GM12878 (cell line): ENCODE measurements at regions not wholly inside any gene's neighbourhood (a gene's known extent, or its start where the extent isn't known, plus 50 kb on each side); places are given as distances from the start of the nearest gene placed in this dataset.

Source experiments
- ATAC-seq: fragments of 200-7000 bp; cut with Tn5 transposase; 3 replicates; pipeline ENCODE4 v1.9.1; 2020; ENCODE audit warnings: mild to moderate bottlenecking, moderate library complexity
- BruUV-seq: library from RNA; stranded (reverse); fragments of 400-500 nt; replicated peaks from 2 replicates; lab custom pipeline; 2021; lab: Mats Ljungman, UMichigan
- CTCF ChIA-PET: fragments of 300-600 bp; sonication (Branson Sonifier 250); formaldehyde crosslinking; extraction: SDS; loops from one replicate; lab custom pipeline; 2021; ENCODE audit warnings: inconsistent platforms; lab: Yijun Ruan, JAX
- POLR2A ChIA-PET: fragments of 350-600 bp; formaldehyde crosslinking; extraction: SDS; loops from one replicate; lab custom pipeline; 2021; ENCODE audit warnings: inconsistent platforms; lab: Charles Lee
- RAD21 ChIA-PET: fragments of 300-600 bp; sonication (Branson Sonifier 250); formaldehyde crosslinking; loops from one replicate; lab custom pipeline; 2023; ENCODE audit warnings: antibody characterized with exemption; ENCODE audit not compliant: unreplicated experiment; lab: Charles Lee
- SMC1A ChIA-PET: fragments of 300-600 bp; sonication (Branson Sonifier 250); formaldehyde crosslinking; loops from one replicate; lab custom pipeline; 2023; ENCODE audit not compliant: unreplicated experiment, uncharacterized antibody; lab: Charles Lee
- DNase-seq: peaks from one replicate; pipeline ENCODE4 v3.0.0-alpha.2; 2011; ENCODE audit warnings: low read depth, low spot score
- FAIRE-seq: peaks from 3 replicates; lab custom pipeline; 2011; peaks lifted over from hg19 to GRCh38; lab: Jason Lieb, UNC
- H2AFZ ChIP-seq: 2 replicates; pipeline ENCODE4 v1.6.0; 2011; ENCODE audit warnings: low read depth, low read length, control low read depth; ENCODE audit not compliant: control insufficient read depth
- H3K27ac ChIP-seq: 2 replicates; pipeline ENCODE4 v1.5.1; 2011; ENCODE audit warnings: control low read depth; ENCODE audit not compliant: control insufficient read depth, insufficient read depth
- H3K27me3 ChIP-seq, 2 experiments: replicated peaks in 1 of 2; 2 replicates each; pipeline versions ENCODE4 v1.6.0 to v1.6.1; 2011; ENCODE audit warnings: low read length in 1 of 2; ENCODE audit not compliant: control insufficient read depth in 2 of 2, insufficient read depth in 2 of 2
- H3K36me3 ChIP-seq, 2 experiments: 2 replicates each; pipeline ENCODE4 v1.5.1; 2011; ENCODE audit warnings: low read length in 1 of 2; ENCODE audit not compliant: control insufficient read depth in 2 of 2, insufficient read depth in 2 of 2
- H3K4me1 ChIP-seq: 2 replicates; pipeline ENCODE4 v1.6.1; 2011; ENCODE audit warnings: mild to moderate bottlenecking, low read length, moderate library complexity, mixed read lengths; ENCODE audit not compliant: control insufficient read depth, insufficient read depth
- H3K4me2 ChIP-seq: 2 replicates; pipeline ENCODE4 v1.6.0; 2011; ENCODE audit warnings: control low read depth; ENCODE audit not compliant: control insufficient read depth, insufficient read depth
- H3K4me3 ChIP-seq: fragments of 200-600 bp; sonication (generic); 2 replicates; pipeline ENCODE4 v1.5.1; 2016
- H3K79me2 ChIP-seq: 2 replicates; pipeline ENCODE4 v1.6.0; 2011; ENCODE audit warnings: low read length; ENCODE audit not compliant: control insufficient read depth, insufficient read depth
- H3K9ac ChIP-seq: 2 replicates; pipeline ENCODE4 v1.8.0; 2011; ENCODE audit warnings: low read length, control low read depth, mixed read lengths; ENCODE audit not compliant: control insufficient read depth, insufficient read depth
- H3K9me3 ChIP-seq: replicated peaks from 3 replicates; pipeline ENCODE4 v1.5.1; 2011; ENCODE audit warnings: mild to moderate bottlenecking, low read length; ENCODE audit not compliant: control insufficient read depth, insufficient read depth
- H4K20me1 ChIP-seq: 2 replicates; pipeline ENCODE4 v1.6.0; 2011; ENCODE audit not compliant: control insufficient read depth, insufficient read depth
- BHLHE40 ChIP-seq, 2 experiments: fragments of 450-650 bp in 1 of 2; IDR thresholded peaks; 2 replicates each; pipeline ENCODE4 v1.6.1; 2011 to 2017; ENCODE audit warnings: low read depth in 2 of 2, borderline replicate concordance in 1 of 2, improper control_type of control experiment in 1 of 2, low read length in 1 of 2, mild to moderate bottlenecking in 1 of 2
- BMI1 ChIP-seq: fragments of 450-650 bp; IDR thresholded peaks from 2 replicates; pipeline ENCODE4 v1.6.1; 2016; ENCODE audit warnings: mild to moderate bottlenecking, moderate library complexity, borderline replicate concordance
- CEBPB ChIP-seq, 2 experiments: fragments of 150-350 bp in 1 of 2; IDR thresholded peaks; 2 replicates each; pipeline ENCODE4 v1.6.1; 2012 to 2014; ENCODE audit warnings: low read depth in 2 of 2, low read length in 2 of 2, borderline replicate concordance in 1 of 2, inconsistent platforms in 1 of 2
- HDAC2 ChIP-seq: fragments of 200-600 bp; sonication (generic); IDR thresholded peaks from 2 replicates; pipeline ENCODE4 v1.6.1; 2017
- KLF5 ChIP-seq: fragments of 450-650 bp; IDR thresholded peaks from 2 replicates; pipeline ENCODE4 v1.6.1; 2014; ENCODE audit warnings: mild to moderate bottlenecking; ENCODE audit not compliant: partially characterized antibody
- POLR2AphosphoS2 ChIP-seq: IDR thresholded peaks from 2 replicates; pipeline ENCODE4 v1.6.1; 2011; ENCODE audit warnings: low read depth, mild to moderate bottlenecking, low read length, improper control_type of control experiment, moderate library complexity
- RELA ChIP-seq: fragments of 450-650 bp; IDR thresholded peaks from 2 replicates; pipeline ENCODE4 v1.8.0; 2014; ENCODE audit warnings: borderline replicate concordance; ENCODE audit not compliant: partially characterized antibody
- SREBF2 ChIP-seq: IDR thresholded peaks from 2 replicates; pipeline ENCODE4 v1.6.1; 2012; ENCODE audit warnings: mild to moderate bottlenecking, low read length
- TBL1XR1 ChIP-seq: IDR thresholded peaks from 2 replicates; pipeline ENCODE4 v1.6.1; 2012; ENCODE audit warnings: low read depth, low read length, improper control_type of control experiment
- WRNIP1 ChIP-seq: IDR thresholded peaks from 2 replicates; pipeline ENCODE4 v1.6.1; 2011; ENCODE audit warnings: low read depth, low read length, improper control_type of control experiment, borderline replicate concordance
- ZBTB40 ChIP-seq: fragments of 450-650 bp; IDR thresholded peaks from 2 replicates; pipeline ENCODE4 v1.6.1; 2016; ENCODE audit warnings: mild to moderate bottlenecking, moderate library complexity, borderline replicate concordance
- ZNF274 ChIP-seq: IDR thresholded peaks from one replicate; pipeline ENCODE4 v1.8.0; 2011; ENCODE audit not compliant: insufficient read length, insufficient read depth
- ZNF384 ChIP-seq: IDR thresholded peaks from 2 replicates; pipeline ENCODE4 v1.6.1; 2012; ENCODE audit warnings: low read depth, mild to moderate bottlenecking, low read length, improper control_type of control experiment, borderline replicate concordance
- WGBS: methylation state at CpG from one replicate; pipeline ENCODE4 v1.1.6; 2016; ENCODE audit warnings: low lambda C conversion rate; ENCODE audit not compliant: insufficient replicate concordance, insufficient coverage; ENCODE audit errors: missing lambda C conversion rate; 5-methylcytosine and 5-hydroxymethylcytosine counted together
- in situ Hi-C: fragments of 300-500 bp; cut with MboI; formaldehyde crosslinking; loops from 9 replicates; pipeline ENCODE4 v1.14.3; 2018; ENCODE audit warnings: mixed read lengths
- intact Hi-C: fragments of 100-400 bp; cut with micrococcal nuclease; formaldehyde crosslinking; loops from one replicate; pipeline ENCODE4 v1.14.2; 2022; ENCODE audit not compliant: unreplicated experiment

GRCh38 chr6:62613928-62614327, 327.9 kb upstream of the KHDRBS2 start (continued):
- TF ChIP-seq ZBTB40 (no peak), CEBPB (IDR thresholded peaks at IDR 0.05; ENCODE audit: borderline replicate concordance in 1 of 2, low read depth in 2 of 2, low read length in 2 of 2) (no peak), SREBF2 (no peak), POLR2AphosphoS2 (no peak), BMI1 (no peak), ZNF384 (no peak)

DNA sequence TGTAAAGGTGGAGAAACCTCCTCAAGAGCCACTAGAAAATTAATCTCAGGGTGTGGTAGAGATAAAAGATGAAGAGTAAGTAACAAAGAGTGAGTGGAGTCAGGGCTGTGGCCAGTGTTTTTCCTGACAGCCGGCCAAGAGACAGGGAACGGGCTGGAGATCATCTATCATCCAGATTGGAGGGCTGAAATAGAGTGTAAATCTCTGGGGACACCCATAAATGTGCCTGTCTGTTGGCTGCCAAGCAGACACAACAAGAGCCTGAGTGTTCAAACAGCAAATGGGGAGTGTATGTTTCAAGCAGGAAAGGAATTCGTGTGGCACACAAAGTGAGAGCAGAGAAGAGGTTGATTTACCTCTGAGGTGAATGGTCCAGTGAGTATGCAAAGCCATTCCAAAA, 326.4 kb upstream of the KHDRBS2 start:
- Histone ChIP-seq H3K36me3 (no peaks in the 10 kb centered on the region), H3K4me3 (no peak overlapping the region), H3K27ac (no peak overlapping the region), H3K9me3 (no peaks in the 10 kb centered on the region), H3K4me1 (no peaks in the 10 kb centered on the region), H3K27me3 (no peaks in the 10 kb centered on the region), H3K79me2 (no peaks in the 10 kb centered on the region), H3K9ac (no peak overlapping the region), H3K4me2 (no peak overlapping the region), H4K20me1 (no peaks in the 10 kb centered on the region), H2AFZ (no peak overlapping the region)
- TF ChIP-seq KLF5 = no peak
- TF ChIP-seq BHLHE40 (IDR thresholded peaks at IDR 0.05; ENCODE audit: borderline replicate concordance in 1 of 2, low read depth in 2 of 2, low read length in 1 of 2) = no peak
- TF ChIP-seq WRNIP1 = no peak
- TF ChIP-seq TBL1XR1 = no peak
- no peak for TF ChIP-seq RELA
- no peak for TF ChIP-seq HDAC2
- TF ChIP-seq ZNF274 = no peak
- ChIA-PET RAD21 (no interaction called here), POLR2A (no interaction called here), CTCF (no interaction called here), SMC1A (no interaction called here)
- FAIRE-seq (no peak), DNase-seq (no peak), ATAC-seq (no peak)
- WGBS = 4% methylated on average over 3 of the region's 3 CpGs
- in situ Hi-C loops = no loop called here
- no TSS peak for BruUV-seq
- intact Hi-C loops = no loop called here
